HAP-1 (cell line): ENCODE measurements at regions not wholly inside any gene's neighbourhood (a gene's known extent, or its start where the extent isn't known, plus 50 kb on each side); places are given as distances from the start of the nearest gene placed in this dataset.
"Not testable (repeated sequence)": the region's sequence is repeated elsewhere in the genome, so short reads cannot be mapped to it uniquely, and the experiment has no call there.

Source experiments
- DNase-seq, 2 experiments: peaks; one replicate each; pipeline ENCODE4 v3.0.0-alpha.2; 2016 to 2020; ENCODE audit warnings: low spot score in 2 of 2
- H3K27me3 ChIP-seq: fragments of 250-450 bp; sonication (Bioruptor Pico); 2 replicates; pipeline ENCODE4 v1.5.1; 2020; ENCODE audit warnings: low read depth, mild to moderate bottlenecking, moderate library complexity
- H3K36me3 ChIP-seq: fragments of 250-450 bp; sonication (Bioruptor Pico); replicated peaks from 2 replicates; pipeline ENCODE4 v1.5.1; 2020; ENCODE audit warnings: mild to moderate bottlenecking
- H3K4me1 ChIP-seq: fragments of 250-450 bp; sonication (Bioruptor Pico); 2 replicates; pipeline ENCODE4 v1.5.1; 2020; ENCODE audit warnings: mild to moderate bottlenecking
- H3K4me3 ChIP-seq: fragments of 250-450 bp; sonication (Bioruptor Pico); 2 replicates; pipeline ENCODE4 v1.5.1; 2020; ENCODE audit warnings: mild to moderate bottlenecking, moderate library complexity
- H3K9me3 ChIP-seq: fragments of 250-450 bp; sonication (Bioruptor Pico); 2 replicates; pipeline ENCODE4 v1.5.1; 2020; ENCODE audit warnings: mild to moderate bottlenecking, moderate library complexity
- in situ Hi-C: fragments of 300-500 bp; cut with MboI; formaldehyde crosslinking; loops from 3 replicates; pipeline ENCODE4 v1.14.3; 2020; ENCODE audit warnings: low sequenced_read_pairs, inconsistent platforms, mixed read lengths

DNA sequence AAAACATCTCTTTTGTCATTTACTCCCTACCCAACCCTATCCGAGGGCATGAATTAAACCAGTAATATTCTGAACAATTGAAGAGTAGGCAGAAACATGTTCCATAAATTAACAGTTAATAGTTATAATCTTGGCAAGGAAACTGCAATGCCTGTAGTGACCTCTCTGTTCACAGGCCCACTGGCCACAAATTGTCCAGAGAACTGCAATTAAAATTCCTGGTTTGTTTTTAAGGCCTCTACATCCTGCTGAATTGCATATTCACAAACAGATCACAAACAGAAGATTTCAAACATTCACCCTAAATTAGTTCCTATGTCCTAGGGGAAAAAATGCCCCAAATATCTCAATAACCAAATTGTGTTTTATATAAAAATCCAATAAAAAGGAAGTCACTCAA is 143.2 kb upstream of the TRPC6 start:
- Histone ChIP-seq H3K4me1 (no peaks in the 10 kb centered on the region), H3K9me3 (no peaks in the 10 kb centered on the region), H3K36me3 (no peaks in the 10 kb centered on the region), H3K27me3 (no peaks in the 10 kb centered on the region), H3K4me3 (no peak overlapping the region)
- no peak for DNase-seq
- in situ Hi-C loops, result no loop called here

DNA sequence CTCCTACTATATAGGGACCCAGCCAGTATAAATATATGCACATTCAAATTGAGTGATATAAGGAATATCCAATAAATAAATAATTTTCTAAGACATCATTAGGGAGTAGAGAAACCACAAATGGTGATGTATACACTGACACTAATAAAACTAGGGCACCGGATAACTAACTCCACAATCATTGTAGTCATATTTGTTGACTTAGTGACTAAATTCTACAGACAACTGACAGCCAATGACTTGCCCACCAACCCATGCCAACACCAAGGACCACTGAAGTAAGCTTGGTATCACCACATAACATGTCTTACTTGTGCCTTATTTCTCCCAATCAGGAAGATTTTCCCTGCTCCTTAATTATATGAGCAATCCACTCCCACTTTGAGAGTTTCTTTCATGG is 139.6 kb upstream of the TRPC6 start:
- DNase-seq, result no peak
- H3K27me3 ChIP-seq, result no peaks in the 10 kb centered on the region
- no peaks in the 10 kb centered on the region for H3K9me3 ChIP-seq
- in situ Hi-C loops, result no loop called here
- H3K4me3 ChIP-seq, result no peak overlapping the region
- no peaks in the 10 kb centered on the region for H3K36me3 ChIP-seq
- peaks cover 3% of the 10 kb centered on the region for H3K4me1 ChIP-seq

DNA sequence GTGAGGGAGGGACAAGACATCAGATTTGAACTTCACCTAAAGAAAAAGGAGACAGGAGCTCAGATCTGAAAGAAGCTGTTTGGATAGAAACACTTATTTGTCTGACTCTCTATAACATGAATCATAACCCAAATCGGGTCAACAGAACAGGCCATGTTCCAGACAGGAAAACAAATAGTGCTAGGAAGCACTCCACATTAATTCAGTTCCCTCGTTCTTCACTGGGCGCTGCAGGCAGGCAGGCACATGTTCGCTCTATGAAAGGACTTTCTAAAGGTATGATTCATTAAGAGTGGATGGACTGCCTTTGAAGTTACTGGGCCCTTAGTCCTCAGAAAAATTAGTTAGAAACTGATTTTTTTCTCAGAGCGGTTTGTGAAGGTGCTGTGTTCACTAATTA is 137.5 kb upstream of the TRPC6 start:
- no peaks in the 10 kb centered on the region for H3K27me3 ChIP-seq
- no peaks in the 10 kb centered on the region for H3K9me3 ChIP-seq
- peaks cover 16% of the 10 kb centered on the region for H3K4me1 ChIP-seq
- in situ Hi-C loops, result no loop called here
- DNase-seq, result no peak
- H3K4me3 ChIP-seq, result no peak overlapping the region
- H3K36me3 ChIP-seq, result no peaks in the 10 kb centered on the region

DNA sequence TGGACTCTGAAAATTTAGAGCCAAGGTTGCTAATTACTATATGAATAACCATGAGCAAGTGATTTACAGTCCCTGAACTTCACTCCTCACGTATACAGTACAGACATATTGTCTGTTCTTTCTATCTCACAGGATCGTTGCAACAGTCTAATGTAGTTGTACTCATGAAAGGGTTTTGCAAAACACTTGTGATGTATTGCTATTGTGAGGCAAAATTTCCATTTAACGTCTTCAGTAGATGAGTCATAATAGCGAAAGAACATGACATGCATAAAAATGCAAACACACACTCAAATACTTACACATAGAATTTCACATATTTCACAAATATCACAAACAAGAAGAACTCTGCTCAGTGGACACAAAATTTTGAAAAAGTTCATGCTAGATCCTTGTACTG is 134.6 kb upstream of the TRPC6 start:
- in situ Hi-C loops, result no loop called here
- Histone ChIP-seq H3K27me3 (no peaks in the 10 kb centered on the region), H3K4me1 (peaks cover 16% of the 10 kb centered on the region), H3K4me3 (no peak overlapping the region), H3K9me3 (no peaks in the 10 kb centered on the region; the same call in 1 of the 2 replicates), H3K36me3 (no peaks in the 10 kb centered on the region)
- DNase-seq, result peak in 1 of 2 experiments; percentile 59

DNA sequence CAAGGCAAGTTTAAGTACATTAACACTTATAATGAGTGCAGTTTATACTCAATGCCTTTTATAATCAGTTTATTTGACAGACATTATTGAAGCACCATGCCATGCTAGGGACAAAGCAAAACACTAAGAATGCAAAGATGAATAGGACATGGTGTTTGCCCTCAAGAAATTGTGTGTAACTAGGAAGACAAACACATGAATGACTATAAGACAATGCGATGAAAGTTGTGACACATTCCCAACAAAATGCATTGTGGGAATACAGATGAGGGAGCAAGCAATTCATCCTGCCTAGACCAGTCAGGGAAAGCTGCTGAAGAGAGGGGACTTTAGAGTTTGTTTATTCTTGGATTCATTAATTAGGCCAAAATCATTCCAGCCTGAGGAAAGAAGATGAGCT is 133.8 kb upstream of the TRPC6 start:
- no peaks in the 10 kb centered on the region for H3K36me3 ChIP-seq
- H3K4me1 ChIP-seq, result peaks cover 16% of the 10 kb centered on the region
- no peak overlapping the region for H3K4me3 ChIP-seq
- in situ Hi-C loops, result no loop called here
- DNase-seq, result peak in 1 of 2 experiments; percentile 51
- H3K27me3 ChIP-seq, result no peaks in the 10 kb centered on the region
- H3K9me3 ChIP-seq, result peaks cover 2% of the 10 kb centered on the region; the same call in 1 of the 2 replicates

DNA sequence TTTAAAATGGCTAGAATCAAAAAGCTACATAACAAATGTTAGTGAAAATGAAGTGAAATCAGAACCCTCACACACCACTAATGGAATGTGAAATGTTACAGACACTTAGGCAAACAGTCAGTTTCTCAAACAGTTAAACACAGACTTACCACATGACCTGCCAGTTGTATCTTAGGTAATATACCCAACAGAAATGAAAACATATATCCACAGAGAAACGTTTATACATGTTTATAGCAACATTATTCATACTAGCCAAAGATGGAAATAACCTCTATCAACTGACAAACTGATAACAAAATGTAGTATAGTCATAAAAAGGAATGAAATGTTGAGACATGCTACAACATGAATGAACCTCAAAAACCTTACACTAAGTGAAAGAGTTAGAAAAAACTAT is 131.5 kb upstream of the TRPC6 start:
- in situ Hi-C loops, result no loop called here
- Histone ChIP-seq H3K4me3 (no peak overlapping the region), H3K36me3 (no peaks in the 10 kb centered on the region), H3K9me3 (peaks cover 2% of the 10 kb centered on the region; the same call in 1 of the 2 replicates), H3K4me1 (peaks cover 16% of the 10 kb centered on the region), H3K27me3 (no peaks in the 10 kb centered on the region)
- no peak for DNase-seq

DNA sequence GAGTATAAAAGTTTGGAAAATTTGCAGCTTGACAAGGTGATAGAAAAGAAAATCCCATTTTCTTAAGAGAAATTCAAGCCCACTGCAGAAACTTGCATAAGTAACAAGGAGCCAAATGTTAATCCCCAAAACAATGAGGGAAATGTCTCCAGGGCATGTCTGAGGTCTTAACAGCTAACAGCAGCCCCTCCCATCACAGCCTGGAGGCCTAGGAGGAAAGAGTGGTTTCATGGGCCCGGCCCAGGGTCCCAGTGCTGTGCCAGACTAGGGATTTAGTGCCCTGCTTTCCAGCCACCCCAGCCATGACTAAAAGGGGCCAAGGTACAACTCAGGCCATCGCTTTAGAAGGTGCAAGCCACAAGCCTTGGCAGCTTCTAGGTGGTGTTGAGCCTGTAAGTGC is 123.7 kb upstream of the TRPC6 start:
- Histone ChIP-seq H3K27me3 (no peaks in the 10 kb centered on the region), H3K9me3 (peaks cover 3% of the 10 kb centered on the region; the same call in 1 of the 2 replicates), H3K36me3 (no peaks in the 10 kb centered on the region), H3K4me1 (peaks cover 34% of the 10 kb centered on the region), H3K4me3 (no peak overlapping the region)
- DNase-seq, result peak; percentile 81 to 83
- in situ Hi-C loops, result no loop called here

DNA sequence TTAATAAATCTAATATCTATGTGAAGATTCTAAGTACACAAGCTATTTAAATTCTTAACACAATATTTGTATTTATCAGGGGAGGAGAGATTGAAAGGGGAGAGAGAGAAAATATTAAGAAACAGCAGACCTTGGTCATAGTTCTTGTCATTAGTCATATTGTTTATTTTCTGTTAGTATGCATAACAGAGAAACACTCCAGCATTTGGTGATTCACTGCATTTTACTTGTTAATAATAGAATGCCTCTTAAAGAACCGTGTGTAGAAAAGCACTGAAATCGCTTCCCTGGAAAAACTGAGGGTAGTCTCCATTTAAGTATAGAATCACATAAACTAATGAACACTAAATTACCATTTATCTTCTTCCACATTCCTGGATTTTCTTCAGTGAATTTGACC is 122.7 kb upstream of the TRPC6 start:
- no peak overlapping the region for H3K4me3 ChIP-seq
- DNase-seq, result no peak

DNA sequence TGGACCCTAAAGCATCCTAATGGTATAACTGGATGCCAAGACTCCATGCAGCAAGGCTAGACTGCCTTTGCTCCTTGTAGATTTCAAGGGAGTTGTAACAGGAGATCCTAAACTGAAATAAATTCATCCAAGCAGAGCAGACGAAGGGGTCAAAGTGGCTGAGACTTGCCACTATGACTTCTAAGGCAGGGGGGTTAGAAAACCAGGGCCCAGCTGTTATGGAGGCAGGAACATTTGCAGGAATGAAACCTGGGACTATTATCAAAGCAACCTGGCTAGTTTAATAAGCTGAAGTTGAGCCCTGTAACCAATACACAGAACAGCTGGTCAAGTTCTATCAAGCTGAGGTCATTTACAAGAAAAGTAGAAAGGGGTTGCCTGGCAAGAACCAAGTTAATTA is 122.2 kb upstream of the TRPC6 start:
- Histone ChIP-seq H3K27me3 (no peaks in the 10 kb centered on the region), H3K9me3 (peaks cover 3% of the 10 kb centered on the region; the same call in 1 of the 2 replicates), H3K36me3 (no peaks in the 10 kb centered on the region), H3K4me3 (no peak overlapping the region), H3K4me1 (peaks cover 34% of the 10 kb centered on the region)
- in situ Hi-C loops, result no loop called here
- no peak for DNase-seq

More for the DNA sequence above, 122.7 kb upstream of the TRPC6 start:
- Histone ChIP-seq H3K27me3 (no peaks in the 10 kb centered on the region), H3K36me3 (no peaks in the 10 kb centered on the region), H3K9me3 (peaks cover 3% of the 10 kb centered on the region; the same call in 1 of the 2 replicates), H3K4me1 (peaks cover 34% of the 10 kb centered on the region)
- in situ Hi-C loops, result no loop called here

DNA sequence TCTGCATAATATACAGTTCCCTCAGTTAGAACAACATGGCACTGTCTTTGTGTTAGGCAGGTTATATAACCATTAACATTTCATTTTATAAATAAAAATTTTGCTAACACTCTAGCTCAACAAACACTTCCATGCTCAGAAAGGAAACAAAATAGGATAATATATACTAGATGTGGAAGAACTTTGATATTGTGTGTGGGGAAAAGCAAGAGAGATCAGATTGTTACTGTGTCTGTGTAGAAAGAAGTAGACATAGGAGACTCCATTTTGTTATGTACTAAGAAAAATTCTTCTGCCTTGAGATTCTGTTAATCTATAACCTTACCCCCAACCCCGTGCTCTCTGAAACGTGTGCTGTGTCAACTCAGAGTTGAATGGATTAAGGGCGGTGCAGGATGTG is 111.1 kb upstream of the TRPC6 start:
- H3K9me3 ChIP-seq, DNase-seq, H3K36me3 ChIP-seq, in situ Hi-C loops, H3K4me1 ChIP-seq, H3K4me3 ChIP-seq, H3K27me3 ChIP-seq: not testable (repeated sequence)

DNA sequence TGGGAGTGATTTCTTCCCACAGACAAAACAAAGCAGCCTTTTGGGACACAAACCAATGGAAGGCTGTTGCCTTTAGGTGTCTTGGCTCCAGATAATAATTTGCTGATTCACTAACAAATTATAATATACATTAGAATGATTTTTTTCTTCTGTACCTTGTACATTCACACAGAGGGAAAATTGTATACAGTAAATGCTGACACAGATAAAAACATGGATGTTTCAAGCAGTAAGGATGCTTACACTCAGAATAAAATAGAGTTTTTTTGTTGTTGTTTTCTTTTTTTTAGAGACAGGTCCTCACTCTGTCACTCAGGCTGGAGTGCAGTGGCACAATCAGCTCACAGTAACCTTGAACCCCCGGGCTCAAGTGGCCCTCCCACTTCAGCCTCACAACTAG is 109.2 kb upstream of the TRPC6 start:
- DNase-seq, result no peak
- peaks cover 7% of the 10 kb centered on the region for H3K4me1 ChIP-seq
- H3K9me3 ChIP-seq, result no peaks in the 10 kb centered on the region; the same call in 1 of the 2 replicates
- H3K27me3 ChIP-seq, result no peaks in the 10 kb centered on the region
- H3K36me3 ChIP-seq, result no peaks in the 10 kb centered on the region
- in situ Hi-C loops, result no loop called here
- no peak overlapping the region for H3K4me3 ChIP-seq

DNA sequence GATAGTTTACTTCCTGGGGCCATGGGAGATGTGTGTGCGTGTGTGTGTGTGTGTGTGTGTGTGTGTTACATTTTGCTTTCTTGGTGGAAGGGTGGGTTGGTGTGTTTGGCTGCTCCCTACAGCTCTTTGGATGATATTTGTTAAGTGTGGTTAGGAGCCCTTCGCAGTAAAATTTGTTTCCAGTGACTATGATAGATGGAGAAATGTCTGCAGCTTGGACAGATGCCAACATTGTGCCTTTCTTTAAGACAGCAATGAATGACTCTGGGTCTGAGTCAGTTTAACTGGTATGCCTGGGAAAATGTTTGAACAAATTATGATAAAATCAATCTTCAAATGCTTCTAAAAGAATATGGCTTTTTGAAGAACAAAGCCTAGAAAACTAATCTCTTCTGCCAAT is 102.7 kb upstream of the TRPC6 start:
- Histone ChIP-seq H3K9me3 (no peaks in the 10 kb centered on the region; the same call in 1 of the 2 replicates), H3K27me3 (no peaks in the 10 kb centered on the region), H3K4me1 (no peaks in the 10 kb centered on the region; the same call in 1 of the 2 replicates), H3K36me3 (no peaks in the 10 kb centered on the region), H3K4me3 (no peak overlapping the region)
- DNase-seq, result peak in 1 of 2 experiments; percentile 12
- in situ Hi-C loops, result no loop called here

DNA sequence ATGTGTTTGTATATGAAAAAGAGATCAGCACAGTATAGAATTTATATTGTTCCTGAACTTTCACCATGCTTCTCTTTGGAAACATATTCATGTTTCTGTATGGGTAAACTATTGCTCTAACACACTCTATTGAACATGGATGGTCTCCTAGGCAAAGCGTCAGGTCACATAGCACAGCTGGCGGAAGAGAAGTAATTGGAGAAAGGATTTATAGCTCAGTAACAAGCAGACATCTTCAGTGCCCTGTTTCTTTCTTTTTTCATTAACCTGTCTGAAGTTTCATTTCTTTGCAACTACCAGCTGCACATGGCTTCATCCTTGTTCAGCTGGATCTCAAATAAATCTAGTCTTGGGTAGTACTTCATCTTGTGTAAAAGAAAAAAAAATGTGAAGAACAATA is 84.4 kb upstream of the TRPC6 start:
- in situ Hi-C loops, result no loop called here
- no peak for DNase-seq
- no peaks in the 10 kb centered on the region for H3K4me1 ChIP-seq
- no peak overlapping the region for H3K4me3 ChIP-seq
- no peaks in the 10 kb centered on the region for H3K36me3 ChIP-seq
- H3K27me3 ChIP-seq, result no peaks in the 10 kb centered on the region
- no peaks in the 10 kb centered on the region for H3K9me3 ChIP-seq

DNA sequence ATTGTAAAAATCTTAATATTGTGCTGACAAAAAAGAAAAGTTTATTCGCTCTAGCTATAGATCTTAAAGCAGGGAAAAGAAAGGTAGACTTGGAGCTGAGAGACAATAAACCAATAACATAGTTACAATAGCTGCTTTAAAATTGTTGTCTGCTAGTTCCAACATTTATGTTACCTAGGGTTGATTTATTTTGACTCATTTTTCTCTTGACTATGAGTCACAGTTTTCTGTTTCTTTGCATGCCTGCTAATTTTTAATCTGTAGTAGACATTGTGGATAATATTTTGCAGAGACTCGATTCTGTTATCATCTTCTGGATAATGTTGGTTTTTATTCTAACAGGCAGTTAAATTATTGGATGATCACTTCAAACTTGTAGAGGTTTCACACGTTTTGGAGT is 83.1 kb upstream of the TRPC6 start:
- DNase-seq, result no peak
- Histone ChIP-seq H3K36me3 (no peaks in the 10 kb centered on the region), H3K4me1 (no peaks in the 10 kb centered on the region), H3K4me3 (no peak overlapping the region), H3K9me3 (no peaks in the 10 kb centered on the region), H3K27me3 (no peaks in the 10 kb centered on the region)
- in situ Hi-C loops, result no loop called here

DNA sequence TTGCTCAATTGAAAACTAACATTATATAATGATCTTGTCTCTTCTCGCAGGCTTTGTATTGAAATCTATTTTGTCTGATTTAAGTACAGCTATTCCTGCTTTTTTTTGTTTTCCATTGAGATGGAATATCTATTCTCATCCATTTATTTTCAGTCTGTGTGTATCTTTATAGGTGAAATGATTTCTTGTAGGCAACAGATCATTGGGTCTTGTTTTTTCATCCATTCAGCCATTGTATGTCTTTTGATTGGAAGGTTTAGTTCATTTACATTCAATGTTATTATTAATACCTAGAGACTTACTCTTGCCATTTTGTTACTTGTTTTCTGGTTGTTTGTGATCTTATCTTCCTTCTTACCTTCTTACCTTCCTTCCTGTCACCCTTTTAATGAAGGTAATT is 77.8 kb upstream of the TRPC6 start:
- Histone ChIP-seq H3K27me3 (no peaks in the 10 kb centered on the region), H3K4me3 (no peak overlapping the region), H3K9me3 (no peaks in the 10 kb centered on the region), H3K4me1 (no peaks in the 10 kb centered on the region), H3K36me3 (no peaks in the 10 kb centered on the region)
- DNase-seq, result no peak
- in situ Hi-C loops, result no loop called here
